ENCODE measurements at regions not wholly inside any gene's neighbourhood (a gene's known extent, or its start where the extent isn't known, plus 50 kb on each side); places are given as distances from the start of the nearest gene placed in this dataset.

- no peak overlapping the region for H3K4me3 ChIP-seq (ENCODE audit: low read depth, low read length)
- DNase-seq (ENCODE audit: low read depth), result no peak
- no peak for TF ChIP-seq CTCF (conservative IDR thresholded peaks at IDR 0.05; ENCODE audit: low read depth, low read length)
Measured at GRCh38 chr1:38758820-38759219, 100.8 kb downstream of the RRAGC start.

GRCh38 chr1:38746941-38747600 lies 112.5 kb downstream of the RRAGC start:
- no peak for TF ChIP-seq CTCF (conservative IDR thresholded peaks at IDR 0.05; ENCODE audit: low read depth, low read length)
- no peak overlapping the region for H3K4me3 ChIP-seq (ENCODE audit: low read depth, low read length)
- DNase-seq (ENCODE audit: low read depth), result no peak

GRCh38 chr1:38746402-38746935 lies 113.1 kb downstream of the RRAGC start:
- DNase-seq (ENCODE audit: low read depth), result no peak
- TF ChIP-seq CTCF (conservative IDR thresholded peaks at IDR 0.05; ENCODE audit: low read depth, low read length), result no peak
- H3K4me3 ChIP-seq (ENCODE audit: low read depth, low read length), result no peak overlapping the region

GRCh38 chr1:38745476-38746401 lies 113.8 kb downstream of the RRAGC start:
- no peak for TF ChIP-seq CTCF (conservative IDR thresholded peaks at IDR 0.05; ENCODE audit: low read depth, low read length)
- no peak for DNase-seq (ENCODE audit: low read depth)
- H3K4me3 ChIP-seq (ENCODE audit: low read depth, low read length), result no peak overlapping the region

GRCh38 chr1:38744452-38745350 lies 114.9 kb downstream of the RRAGC start:
- no peak overlapping the region for H3K4me3 ChIP-seq (ENCODE audit: low read depth, low read length)
- no peak for DNase-seq (ENCODE audit: low read depth)
- TF ChIP-seq CTCF (conservative IDR thresholded peaks at IDR 0.05; ENCODE audit: low read depth, low read length), result no peak

GRCh38 chr1:38743184-38743583 lies 116.4 kb downstream of the RRAGC start:
- DNase-seq (ENCODE audit: low read depth), result no peak
- H3K4me3 ChIP-seq (ENCODE audit: low read depth, low read length), result no peak overlapping the region
- TF ChIP-seq CTCF (conservative IDR thresholded peaks at IDR 0.05; ENCODE audit: low read depth, low read length), result no peak
